AG09309 (cell line): ENCODE measurements at regions not wholly inside any gene's neighbourhood (a gene's known extent, or its start where the extent isn't known, plus 50 kb on each side); places are given as distances from the start of the nearest gene placed in this dataset.

Source experiments
- DNase-seq: peaks from one replicate; pipeline ENCODE4 v3.0.0-alpha.2; 2010; ENCODE audit warnings: low read depth
- H3K4me3 ChIP-seq: 2 replicates; pipeline ENCODE4 v1.5.1; 2011; ENCODE audit warnings: mild to moderate bottlenecking, low read depth, low read length, moderate library complexity; ENCODE audit not compliant: control insufficient read depth
- CTCF ChIP-seq: IDR thresholded peaks from 2 replicates; pipeline ENCODE4 v1.5.1; 2011; ENCODE audit warnings: mild to moderate bottlenecking, low read depth, low read length, inconsistent platforms; ENCODE audit not compliant: insufficient read depth, control insufficient read depth; ENCODE audit errors: missing control alignments

GRCh38 chr1:232403017-232403714, 226.8 kb downstream of the SIPA1L2 start:
- TF ChIP-seq CTCF, result no peak
- no peak overlapping the region for H3K4me3 ChIP-seq
- DNase-seq, result no peak

- no peak overlapping the region for H3K4me3 ChIP-seq
- TF ChIP-seq CTCF, result no peak
- no peak for DNase-seq
Measured at GRCh38 chr1:232398823-232399222, 231.1 kb downstream of the SIPA1L2 start.

GRCh38 chr1:232393444-232394146, 236.3 kb downstream of the SIPA1L2 start:
- no peak overlapping the region for H3K4me3 ChIP-seq
- DNase-seq, result no peak
- TF ChIP-seq CTCF, result no peak

GRCh38 chr1:232393010-232393409, 236.9 kb downstream of the SIPA1L2 start:
- no peak overlapping the region for H3K4me3 ChIP-seq
- DNase-seq, result no peak
- no peak for TF ChIP-seq CTCF

GRCh38 chr1:232390590-232390989, 239.3 kb downstream of the SIPA1L2 start:
- no peak for TF ChIP-seq CTCF
- H3K4me3 ChIP-seq, result no peak overlapping the region
- no peak for DNase-seq

- no peak for DNase-seq
- H3K4me3 ChIP-seq, result no peak overlapping the region
- TF ChIP-seq CTCF, result no peak
Measured at GRCh38 chr1:232389744-232390143, 240.2 kb downstream of the SIPA1L2 start.

- no peak overlapping the region for H3K4me3 ChIP-seq
- DNase-seq, result no peak
- TF ChIP-seq CTCF, result no peak
Measured at GRCh38 chr1:232388363-232388762, 241.6 kb downstream of the SIPA1L2 start.
